Thoracic aorta (tissue), 2 donors: ENCODE measurements at regions not wholly inside any gene's neighbourhood (a gene's known extent, or its start where the extent isn't known, plus 50 kb on each side); places are given as distances from the start of the nearest gene placed in this dataset.

ENCODE experiments used
- ATAC-seq: fragments of 150-250 bp; one replicate; pipeline ENCODE4 v1.8.0; 2017; ENCODE audit warnings: low read depth; ENCODE audit not compliant: insufficient number of reproducible peaks, low FRiP score
- DNase-seq: peaks from one replicate; pipeline ENCODE4 v3.0.0-alpha.2; 2020; ENCODE audit warnings: low spot score
- H3K27ac ChIP-seq, 2 donors: fragments of 200-600 bp; sonication (generic); 1 replicate in 1 of 2; 2 replicates in 1 of 2; pipeline ENCODE4 v1.5.1; 2016; ENCODE audit warnings: mild to moderate bottlenecking in 2 of 2, moderate library complexity in 2 of 2
- H3K27me3 ChIP-seq: fragments of 200-600 bp; sonication (generic); replicated peaks from 2 replicates; pipeline ENCODE4 v1.6.0; 2016; ENCODE audit warnings: mild to moderate bottlenecking; ENCODE audit not compliant: insufficient read depth
- H3K36me3 ChIP-seq: fragments of 200-600 bp; sonication (generic); one replicate; pipeline ENCODE4 v1.5.1; 2016
- H3K4me1 ChIP-seq, 2 donors: fragments of 200-600 bp; sonication (generic); 1 replicate in 1 of 2; 2 replicates in 1 of 2; pipeline versions ENCODE4 v1.5.1 to v1.6.0; 2016; ENCODE audit warnings: low read depth in 2 of 2, mild to moderate bottlenecking in 1 of 2; ENCODE audit not compliant: control insufficient read depth in 1 of 2
- H3K4me3 ChIP-seq: fragments of 200-600 bp; sonication (generic); 2 replicates; pipeline ENCODE4 v1.5.1; 2016; ENCODE audit warnings: mild to moderate bottlenecking
- H3K9me3 ChIP-seq: fragments of 200-600 bp; sonication (generic); 2 replicates; pipeline ENCODE4 v1.5.1; 2016
- CTCF ChIP-seq: fragments of 200-600 bp; sonication (generic); IDR thresholded peaks from one replicate; pipeline ENCODE4 v1.5.1; 2019; ENCODE audit warnings: antibody characterized with exemption

GRCh38 chr6:53986721-53987521, 124.3 kb upstream of the MLIP start:
- no peaks in the 10 kb centered on the region for H3K27me3 ChIP-seq
- TF ChIP-seq CTCF, result no peak
- H3K4me1 ChIP-seq, result peaks cover 0 to 10% of the 10 kb centered on the region in 2 donors
- no peaks in the 10 kb centered on the region for H3K9me3 ChIP-seq
- ATAC-seq, result no peak
- no peaks in the 10 kb centered on the region for H3K36me3 ChIP-seq
- H3K27ac ChIP-seq, result no peak overlapping the region
- H3K4me3 ChIP-seq, result peak overlapping the region; percentile 36
- DNase-seq, result no peak

DNA sequence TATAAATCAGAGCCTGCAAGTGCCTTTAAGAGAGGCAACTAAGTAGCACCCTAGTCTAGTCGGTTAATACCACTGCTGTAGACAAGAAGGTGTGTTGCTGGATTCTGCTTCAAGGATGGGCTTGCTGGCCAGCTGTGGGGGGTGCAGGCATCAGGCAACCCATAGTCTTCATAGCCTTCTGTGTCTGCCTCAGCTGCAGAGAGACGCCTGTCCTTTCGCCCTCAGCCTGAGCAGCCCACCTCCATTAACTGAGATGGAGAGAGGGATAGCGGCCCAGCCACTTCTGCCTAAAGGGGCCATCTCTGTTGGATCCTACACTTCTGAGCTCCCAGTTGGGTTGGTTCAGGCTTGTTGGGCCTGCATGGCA, 123.7 kb upstream of the MLIP start:
- DNase-seq, result no peak
- ATAC-seq, result no peak
- no peak for TF ChIP-seq CTCF

GRCh38 chr6:53989504-53989903, 121.7 kb upstream of the MLIP start:
- Histone ChIP-seq H3K36me3 (no peaks in the 10 kb centered on the region), H3K9me3 (no peaks in the 10 kb centered on the region), H3K27me3 (no peaks in the 10 kb centered on the region), H3K4me3 (no peak overlapping the region), H3K27ac (no peak overlapping the region), H3K4me1 (peaks cover 0 to 10% of the 10 kb centered on the region in 2 donors)
- TF ChIP-seq CTCF, result no peak
- ATAC-seq (no peak), DNase-seq (no peak)

More for the DNA sequence above, 123.7 kb upstream of the MLIP start:
- peaks cover 0 to 10% of the 10 kb centered on the region in 2 donors for H3K4me1 ChIP-seq
- H3K27ac ChIP-seq, result no peak overlapping the region
- H3K27me3 ChIP-seq, result no peaks in the 10 kb centered on the region
- no peaks in the 10 kb centered on the region for H3K9me3 ChIP-seq
- H3K4me3 ChIP-seq, result no peak overlapping the region
- H3K36me3 ChIP-seq, result no peaks in the 10 kb centered on the region

- DNase-seq, result no peak
- no peak overlapping the region for H3K4me3 ChIP-seq
- no peak for TF ChIP-seq CTCF
- no peak overlapping the region for H3K27ac ChIP-seq
- no peaks in the 10 kb centered on the region for H3K27me3 ChIP-seq
- H3K36me3 ChIP-seq, result no peaks in the 10 kb centered on the region
- no peak for ATAC-seq
- H3K4me1 ChIP-seq, result peaks cover 0 to under 1% of the 10 kb centered on the region in 2 donors
- no peaks in the 10 kb centered on the region for H3K9me3 ChIP-seq
These were observed 118.7 kb upstream of the MLIP start for GRCh38 chr6:53992522-53992921.

DNA sequence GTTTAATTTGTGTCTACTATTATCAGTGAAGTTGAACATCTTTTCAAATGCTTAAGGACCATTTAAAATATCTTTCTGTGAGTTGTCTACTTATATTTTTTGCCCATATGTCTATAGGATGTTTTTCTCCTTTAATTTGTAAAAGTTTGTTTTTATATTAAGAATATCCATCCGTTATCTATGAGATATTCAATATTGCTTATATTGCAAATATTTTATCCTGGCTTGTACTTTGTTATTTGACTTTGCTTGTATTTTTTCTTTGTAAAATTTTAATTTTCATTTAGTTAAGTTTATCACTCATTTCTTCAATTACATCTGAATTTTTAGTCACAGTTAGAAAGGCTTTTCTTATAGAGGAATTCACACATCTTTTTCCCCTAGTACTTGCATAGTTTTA, 117.0 kb upstream of the MLIP start:
- no peaks in the 10 kb centered on the region for H3K9me3 ChIP-seq
- H3K36me3 ChIP-seq, result no peaks in the 10 kb centered on the region
- no peak for ATAC-seq
- no peak for DNase-seq
- no peak overlapping the region for H3K4me3 ChIP-seq
- H3K27me3 ChIP-seq, result no peaks in the 10 kb centered on the region
- no peak overlapping the region for H3K27ac ChIP-seq
- no peak for TF ChIP-seq CTCF
- no peaks in the 10 kb centered on the region for H3K4me1 ChIP-seq
